Heart left ventricle (tissue), 16 donors: ENCODE measurements at regions not wholly inside any gene's neighbourhood (a gene's known extent, or its start where the extent isn't known, plus 50 kb on each side); places are given as distances from the start of the nearest gene placed in this dataset.

Experiments
- ATAC-seq, 4 donors: fragments of 200-7000 bp; cut with Tn5 transposase; one replicate each; pipeline ENCODE4 v1.9.1; 2020 to 2022; ENCODE audit warnings: moderate library complexity in 4 of 4, mild to moderate bottlenecking in 3 of 4, moderate number of reproducible peaks in 1 of 4
- DNase-seq, 5 donors: peaks; one replicate each; pipeline ENCODE4 v3.0.0-alpha.2; 2020
- H3K27ac ChIP-seq, 12 donors: fragments of 200-600 bp; sonication (generic) in 4 of 12; one replicate each; pipeline versions ENCODE4 v1.5.0 to v1.8.0; 2016 to 2022; ENCODE audit warnings: mild to moderate bottlenecking in 2 of 12
- H3K27me3 ChIP-seq, 9 donors: fragments of 200-600 bp; sonication (generic) in 2 of 9; one replicate each; pipeline versions ENCODE4 v1.5.1 to v1.8.0; 2016 to 2022; ENCODE audit warnings: mild to moderate bottlenecking in 3 of 9
- H3K36me3 ChIP-seq, 9 donors: fragments of 200-600 bp; sonication (generic) in 2 of 9; one replicate each; pipeline versions ENCODE4 v1.5.0 to v1.8.0; 2018 to 2022; ENCODE audit warnings: mild to moderate bottlenecking in 2 of 9
- H3K4me1 ChIP-seq, 12 donors: fragments of 200-600 bp; sonication (generic) in 4 of 12; one replicate each; pipeline versions ENCODE4 v1.5.0 to v1.8.0; 2016 to 2022; ENCODE audit warnings: mild to moderate bottlenecking in 3 of 12
- H3K4me3 ChIP-seq, 12 donors: fragments of 200-600 bp; sonication (generic) in 4 of 12; one replicate each; pipeline versions ENCODE4 v1.5.0 to v1.8.0; 2017 to 2022; ENCODE audit warnings: mild to moderate bottlenecking in 9 of 12, moderate library complexity in 4 of 12
- H3K9me3 ChIP-seq, 12 donors: fragments of 200-600 bp; sonication (generic) in 4 of 12; one replicate each; pipeline versions ENCODE4 v1.5.0 to v1.8.0; 2016 to 2022; ENCODE audit warnings: mild to moderate bottlenecking in 1 of 12
- CTCF ChIP-seq, 12 donors: fragments of 200-600 bp; sonication (generic) in 4 of 12; IDR thresholded peaks; one replicate each; pipeline versions ENCODE4 v1.5.0 to v1.8.0; 2018 to 2022; ENCODE audit warnings: antibody characterized with exemption in 12 of 12, mild to moderate bottlenecking in 5 of 12
- POLR2A ChIP-seq, 2 donors: fragments of 450-650 bp; IDR thresholded peaks; one replicate each; pipeline ENCODE4 v1.6.1; 2017; ENCODE audit warnings: antibody characterized with exemption in 2 of 2, mild to moderate bottlenecking in 2 of 2, moderate library complexity in 2 of 2
- WGBS, 4 donors: extraction: QIAGEN DNeasy Blood & Tissue Kit in 2 of 4; methylation state at CpG; one replicate each; pipeline versions ENCODE4 v1.1.5 to v1.1.7; 2013 to 2018; 5-methylcytosine and 5-hydroxymethylcytosine counted together
- intact Hi-C, 10 donors: fragments of 100-400 bp; cut with DNase I; formaldehyde crosslinking; loops; one replicate each; pipeline versions ENCODE4 v1.11.1 to v1.14.2; 2022
- donor health status: ischemic (EF 13 %, LVEDD 7.1; RV severe dilation, severe dysfunction).
- donor health status: healthy with polysubstance abuse.
- donor health status: DM: no; HTN: yes; CAD: no.
- donor health status: DM: no; HTN: no; CAD: no.
- donor health status: ischemic (EF 25% LVEDD 6.9; RV normal size, moderate dysfunction).
- donor health status: ischemic (EF 25% LVEDD 5.7; RV mildly dilated, moderate dysfunction).
- donor health status: healthy.
- donor health status: DM: yes; HTN: yes; CAD: no.
- donor health status: ischemic (EF 35%, LVEDD 5.7; RV mildly dilated, moderate dysfunction).
- donor health status: nonischemic (EF 11% LVEDD 7.7; RV severe dilation, severe dysfunction).
- donor health status: DM: yes; HTN: yes; CAD: no.
- donor health status: PGD.
- donor health status: ischemic (EF 29% LVEDD 5.4; RV normal size, mild dysfunction).
- donor health status: nonischemic (EF 23%, LVEDD 6.1; RV moderate dilation, normal function).

GRCh38 chr3:65194047-65194714, 506.4 kb upstream of the ADAMTS9 start:
- Histone ChIP-seq H3K36me3 (no peaks in the 10 kb centered on the region), H3K9me3 (no peaks in the 10 kb centered on the region), H3K4me1 (peaks cover 0 to 6% (median 0%) of the 10 kb centered on the region in 12 donors), H3K27ac (no peak overlapping the region), H3K27me3 (no peaks in the 10 kb centered on the region), H3K4me3 (no peak overlapping the region)
- WGBS, 4 donors: 90 to 93% (median 91%) methylated on average over 6 of the region's 6 CpGs
- DNase-seq (no peak), ATAC-seq (no peak)
- intact Hi-C loops: no loop called here
- TF ChIP-seq POLR2A (IDR thresholded peaks at IDR 0.05) (no peak), CTCF (IDR thresholded peaks at IDR 0.05) (no peak)

DNA sequence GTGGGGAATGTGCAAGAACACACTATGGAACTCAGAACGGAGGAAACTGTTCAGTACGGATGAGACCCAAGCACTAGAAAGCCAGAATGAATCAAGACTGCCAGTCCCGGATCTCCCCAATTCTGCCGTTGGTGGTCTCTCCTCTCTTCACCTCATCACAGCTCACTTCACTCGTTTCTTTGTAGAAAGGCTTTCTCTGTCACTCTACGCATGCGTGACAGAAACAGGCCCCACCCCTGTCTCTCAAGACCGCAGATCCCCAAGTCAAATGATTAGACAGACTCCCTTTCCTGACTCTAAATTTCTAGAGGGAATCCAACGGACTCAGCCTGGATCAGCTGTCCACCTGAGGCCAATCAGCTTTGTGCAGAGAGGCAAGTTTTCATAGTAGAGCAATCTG, 505.7 kb upstream of the ADAMTS9 start:
- ATAC-seq (no peak), DNase-seq (no peak)
- intact Hi-C loops: no loop called here
- H3K4me3 ChIP-seq: no peak overlapping the region
- WGBS, 4 donors: 87 to 92% (median 90%) methylated on average over 9 of the region's 9 CpGs
- no peaks in the 10 kb centered on the region for H3K9me3 ChIP-seq
- peaks cover 0 to 6% (median 0%) of the 10 kb centered on the region in 12 donors for H3K4me1 ChIP-seq
- H3K36me3 ChIP-seq: no peaks in the 10 kb centered on the region
- TF ChIP-seq CTCF (IDR thresholded peaks at IDR 0.05) (no peak), POLR2A (IDR thresholded peaks at IDR 0.05) (no peak)
- no peaks in the 10 kb centered on the region for H3K27me3 ChIP-seq
- no peak overlapping the region for H3K27ac ChIP-seq

DNA sequence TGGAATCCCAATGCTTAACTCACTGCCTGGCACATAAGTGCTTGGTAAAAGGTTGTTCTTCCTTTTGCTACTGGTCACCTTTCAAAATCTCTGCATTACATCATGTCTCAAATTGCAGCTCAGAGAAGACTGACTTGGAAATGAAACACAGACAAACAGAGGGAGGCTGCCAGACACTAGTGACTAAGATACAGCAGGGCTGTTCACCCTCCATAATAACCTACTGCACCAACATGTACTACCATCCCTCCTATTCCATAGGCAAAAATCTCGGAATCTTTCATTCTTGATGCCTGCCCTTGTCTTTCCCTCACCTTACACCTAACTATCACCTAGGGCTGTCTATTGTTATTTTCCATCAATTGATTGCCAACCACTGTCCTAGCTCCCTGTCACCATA, 502.3 kb upstream of the ADAMTS9 start:
- DNase-seq (no peak), ATAC-seq (peak in 1 of 4 donors; percentile 38)
- 47 to 98% (median 96%) methylated on average over 1 of the region's 1 CpG for WGBS, 4 donors
- TF ChIP-seq POLR2A (IDR thresholded peaks at IDR 0.05) (no peak), CTCF (IDR thresholded peaks at IDR 0.05) (no peak)
- Histone ChIP-seq H3K9me3 (peaks cover 0 to 6% (median 0%) of the 10 kb centered on the region in 12 donors), H3K4me1 (peaks cover 0 to 6% (median 0%) of the 10 kb centered on the region in 12 donors), H3K36me3 (no peaks in the 10 kb centered on the region), H3K27ac (no peak overlapping the region), H3K27me3 (peaks cover 0 to 3% (median 0%) of the 10 kb centered on the region in 9 donors), H3K4me3 (no peak overlapping the region)
- intact Hi-C loops: no loop called here

DNA sequence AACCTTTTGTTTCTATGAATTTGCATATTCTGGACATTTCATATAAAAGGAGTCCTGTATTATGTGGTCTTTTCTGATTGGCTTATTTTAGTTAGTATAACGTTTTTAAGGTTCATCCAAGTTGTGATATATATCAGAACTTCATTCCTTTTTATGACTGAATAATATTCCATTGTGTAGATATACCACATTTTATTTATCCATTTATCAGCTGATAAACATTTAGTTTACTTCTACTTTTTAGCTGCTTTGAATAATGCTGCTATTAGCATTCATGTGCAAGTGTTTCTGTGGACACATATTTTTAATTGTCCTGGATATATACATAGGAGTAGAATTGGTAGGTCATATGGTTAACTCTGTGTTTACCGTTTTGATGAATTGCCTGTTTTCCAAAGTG, 498.5 kb upstream of the ADAMTS9 start:
- H3K9me3 ChIP-seq: peaks cover 0 to 6% (median 0%) of the 10 kb centered on the region in 12 donors
- peaks cover 0 to 19% (median 10%) of the 10 kb centered on the region in 12 donors for H3K4me1 ChIP-seq
- intact Hi-C loops: no loop called here
- WGBS, 4 donors: 86 to 96% (median 89%) methylated on average over 2 of the region's 2 CpGs
- H3K4me3 ChIP-seq: no peak overlapping the region
- DNase-seq: no peak
- ATAC-seq: no peak
- TF ChIP-seq CTCF (IDR thresholded peaks at IDR 0.05) (no peak), POLR2A (IDR thresholded peaks at IDR 0.05) (no peak)
- no peak overlapping the region for H3K27ac ChIP-seq
- no peaks in the 10 kb centered on the region for H3K36me3 ChIP-seq
- H3K27me3 ChIP-seq: peaks cover 0 to 3% (median 0%) of the 10 kb centered on the region in 9 donors
